ENCODE measurements at regions not wholly inside any gene's neighbourhood (a gene's known extent, or its start where the extent isn't known, plus 50 kb on each side); places are given as distances from the start of the nearest gene placed in this dataset.

DNA sequence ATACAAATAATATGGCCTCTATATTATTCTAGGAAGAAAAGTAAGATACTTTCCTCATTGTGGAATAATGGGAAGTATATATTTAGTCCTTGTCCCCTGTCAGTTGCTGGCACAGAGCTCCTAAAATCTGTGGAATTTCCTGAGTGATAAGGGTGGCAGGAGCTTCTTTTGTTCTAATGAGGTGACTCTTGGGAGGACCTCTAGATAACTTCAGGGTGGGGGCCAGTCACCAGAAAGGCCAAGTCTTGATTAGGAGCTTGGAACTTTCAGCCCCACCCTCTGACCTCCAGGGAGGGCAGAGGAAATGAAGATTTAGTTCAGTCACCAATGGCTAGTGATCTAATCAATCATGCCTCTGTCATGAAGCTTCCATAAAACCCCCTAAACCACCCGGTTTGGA is 179.9 kb upstream of the PRICKLE1 start:
- TF ChIP-seq, protein P1, sequence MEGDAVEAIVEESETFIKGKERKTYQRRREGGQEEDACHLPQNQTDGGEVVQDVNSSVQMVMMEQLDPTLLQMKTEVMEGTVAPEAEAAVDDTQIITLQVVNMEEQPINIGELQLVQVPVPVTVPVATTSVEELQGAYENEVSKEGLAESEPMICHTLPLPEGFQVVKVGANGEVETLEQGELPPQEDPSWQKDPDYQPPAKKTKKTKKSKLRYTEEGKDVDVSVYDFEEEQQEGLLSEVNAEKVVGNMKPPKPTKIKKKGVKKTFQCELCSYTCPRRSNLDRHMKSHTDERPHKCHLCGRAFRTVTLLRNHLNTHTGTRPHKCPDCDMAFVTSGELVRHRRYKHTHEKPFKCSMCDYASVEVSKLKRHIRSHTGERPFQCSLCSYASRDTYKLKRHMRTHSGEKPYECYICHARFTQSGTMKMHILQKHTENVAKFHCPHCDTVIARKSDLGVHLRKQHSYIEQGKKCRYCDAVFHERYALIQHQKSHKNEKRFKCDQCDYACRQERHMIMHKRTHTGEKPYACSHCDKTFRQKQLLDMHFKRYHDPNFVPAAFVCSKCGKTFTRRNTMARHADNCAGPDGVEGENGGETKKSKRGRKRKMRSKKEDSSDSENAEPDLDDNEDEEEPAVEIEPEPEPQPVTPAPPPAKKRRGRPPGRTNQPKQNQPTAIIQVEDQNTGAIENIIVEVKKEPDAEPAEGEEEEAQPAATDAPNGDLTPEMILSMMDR (IDR thresholded peaks at IDR 0.05), result no peak
- TF ChIP-seq POLR2A (IDR thresholded peaks at IDR 0.05) (no peak), POLR2AphosphoS5 (IDR thresholded peaks at IDR 0.05) (no peak), EP300 (IDR thresholded peaks at IDR 0.05) (no peak)
